ENCODE measurements at regions not wholly inside any gene's neighbourhood (a gene's known extent, or its start where the extent isn't known, plus 50 kb on each side); places are given as distances from the start of the nearest gene placed in this dataset.

GRCh38 chr1:191002768-191003167, 525.1 kb upstream of the BRINP3 start:
- TF ChIP-seq EP300 (IDR thresholded peaks at IDR 0.05) (no peak), POLR2A (IDR thresholded peaks at IDR 0.05) (no peak), CTCF (IDR thresholded peaks at IDR 0.05) (no peak), POLR2AphosphoS5 (IDR thresholded peaks at IDR 0.05) (no peak)

All from suprapubic skin (tissue), 4 donors.